IMR-90 (cell line): ENCODE measurements at regions not wholly inside any gene's neighbourhood (a gene's known extent, or its start where the extent isn't known, plus 50 kb on each side); places are given as distances from the start of the nearest gene placed in this dataset.

Source experiments
- ATAC-seq: fragments of 200-7000 bp; cut with Tn5 transposase; 2 replicates; pipeline ENCODE4 v1.9.1; 2020; ENCODE audit warnings: low read depth, mild to moderate bottlenecking, moderate library complexity
- BruUV-seq: library from RNA; stranded (reverse); fragments of 400-500 nt; replicated peaks from 2 replicates; lab custom pipeline; 2021; lab: Mats Ljungman, UMichigan
- CTCF ChIA-PET: fragments of 300-600 bp; formaldehyde crosslinking; extraction: SDS; loops from one replicate; lab custom pipeline; 2021; ENCODE audit warnings: antibody characterized with exemption; lab: Yijun Ruan, JAX
- POLR2A ChIA-PET: fragments of 300-600 bp; sonication (Branson Sonifier 250); formaldehyde crosslinking; loops from one replicate; lab custom pipeline; 2022; ENCODE audit warnings: antibody characterized with exemption; ENCODE audit not compliant: unreplicated experiment; lab: Charles Lee
- DNase-seq: peaks from one replicate; pipeline ENCODE4 v3.0.0; 2013
- H2AFZ ChIP-seq: replicated peaks from 2 replicates; pipeline ENCODE3; 2013; ENCODE audit warnings: low read length, mild to moderate bottlenecking; ENCODE audit not compliant: poor library complexity
- H2AK5ac ChIP-seq: 2 replicates; pipeline ENCODE4 v1.6.1; 2013; ENCODE audit warnings: low read depth, low read length, inconsistent platforms
- H2AK9ac ChIP-seq: replicated peaks from 2 replicates; pipeline ENCODE3; 2013; ENCODE audit warnings: mild to moderate bottlenecking, low read depth, low read length, moderate library complexity; ENCODE audit not compliant: poor library complexity
- H2BK120ac ChIP-seq: 2 replicates; pipeline ENCODE4 v1.6.1; 2013; ENCODE audit warnings: low read depth, low read length, inconsistent platforms
- H2BK15ac ChIP-seq: 3 replicates; pipeline ENCODE4 v1.6.1; 2013; ENCODE audit warnings: low read depth, low read length, inconsistent platforms
- H2BK20ac ChIP-seq: 2 replicates; pipeline ENCODE4 v1.6.1; 2013; ENCODE audit warnings: low read depth, mild to moderate bottlenecking, inconsistent platforms, low read length, moderate library complexity
- H2BK5ac ChIP-seq: 2 replicates; pipeline ENCODE4 v1.6.1; 2013; ENCODE audit warnings: mild to moderate bottlenecking, low read depth, low read length, inconsistent platforms; ENCODE audit not compliant: poor library complexity, severe bottlenecking
- H3K14ac ChIP-seq: replicated peaks from 2 replicates; pipeline ENCODE4 v1.6.1; 2013; ENCODE audit warnings: low read depth, low read length, inconsistent platforms
- H3K18ac ChIP-seq: 2 replicates; pipeline ENCODE4 v1.6.1; 2013; ENCODE audit warnings: low read depth, low read length, control low read depth
- H3K23ac ChIP-seq: 2 replicates; pipeline ENCODE4 v1.6.1; 2013; ENCODE audit warnings: low read depth, low read length, inconsistent platforms
- H3K27ac ChIP-seq: 2 replicates; pipeline ENCODE4 v1.5.1; 2013; ENCODE audit warnings: mild to moderate bottlenecking, control low read depth, low read length; ENCODE audit not compliant: insufficient read depth
- H3K27me3 ChIP-seq: 2 replicates; pipeline ENCODE4 v1.6.1; 2013; ENCODE audit warnings: low read length; ENCODE audit not compliant: control insufficient read depth, insufficient read depth
- H3K36me3 ChIP-seq: 2 replicates; pipeline ENCODE4 v1.6.1; 2013; ENCODE audit warnings: low read length, mixed read lengths; ENCODE audit not compliant: control insufficient read depth, insufficient read depth
- H3K4ac ChIP-seq: 2 replicates; pipeline ENCODE4 v1.6.1; 2013; ENCODE audit warnings: low read depth, low read length, inconsistent platforms
- H3K4me1 ChIP-seq: 2 replicates; pipeline ENCODE4 v1.6.1; 2013; ENCODE audit warnings: low read length, mixed read lengths; ENCODE audit not compliant: control insufficient read depth, insufficient read depth
- H3K4me2 ChIP-seq: 2 replicates; pipeline ENCODE4 v1.6.1; 2013; ENCODE audit warnings: low read depth, mild to moderate bottlenecking, control low read depth, low read length, moderate library complexity
- H3K4me3 ChIP-seq: 2 replicates; pipeline ENCODE4 v1.5.1; 2013; ENCODE audit warnings: low read depth, mild to moderate bottlenecking, control low read depth, low read length, moderate library complexity; ENCODE audit not compliant: insufficient read depth
- H3K56ac ChIP-seq: 2 replicates; pipeline ENCODE4 v1.6.1; 2013; ENCODE audit warnings: low read length, inconsistent platforms; ENCODE audit not compliant: insufficient read depth; ENCODE audit errors: extremely low read depth
- H3K79me1 ChIP-seq, 2 experiments: 2 replicates each; pipeline ENCODE4 v1.6.1; 2013; ENCODE audit warnings: low read length in 2 of 2, inconsistent platforms in 1 of 2, low read depth in 1 of 2
- H3K9ac ChIP-seq: 2 replicates; pipeline ENCODE4 v1.6.1; 2013; ENCODE audit warnings: low read depth, low read length, control low read depth
- H3K9me1 ChIP-seq: 2 replicates; pipeline ENCODE4 v1.6.1; 2013; ENCODE audit warnings: low read length, inconsistent platforms; ENCODE audit not compliant: insufficient read depth
- H3K9me3 ChIP-seq: 2 replicates; pipeline ENCODE4 v1.6.1; 2013; ENCODE audit warnings: low read length; ENCODE audit not compliant: control insufficient read depth, insufficient read depth
- H4K20me1 ChIP-seq: 2 replicates; pipeline ENCODE4 v1.6.1; 2013; ENCODE audit warnings: low read length, inconsistent platforms; ENCODE audit not compliant: insufficient read depth
- H4K5ac ChIP-seq: 2 replicates; pipeline ENCODE4 v1.6.1; 2013; ENCODE audit warnings: mild to moderate bottlenecking, low read depth, low read length, control low read depth
- H4K8ac ChIP-seq, 2 experiments: 2 replicates each; pipeline ENCODE4 v1.6.1; 2013; ENCODE audit warnings: low read depth in 2 of 2, low read length in 2 of 2, control low read depth in 1 of 2, inconsistent platforms in 1 of 2
- H4K91ac ChIP-seq: 2 replicates; pipeline ENCODE4 v1.6.1; 2013; ENCODE audit warnings: low read depth, low read length, inconsistent platforms; ENCODE audit not compliant: insufficient read depth
- BHLHE40 ChIP-seq: fragments of 150-350 bp; IDR thresholded peaks from 2 replicates; pipeline ENCODE4 v1.6.1; 2016; ENCODE audit warnings: mild to moderate bottlenecking, low read depth, low read length
- CTCF ChIP-seq: conservative IDR thresholded peaks from 2 replicates; pipeline ENCODE4 v1.5.1; 2012; ENCODE audit warnings: mild to moderate bottlenecking, low read depth, low read length, improper control_type of control experiment
- ELK1 ChIP-seq: fragments of 150-350 bp; IDR thresholded peaks from 2 replicates; pipeline ENCODE4 v1.6.1; 2016; ENCODE audit warnings: low read depth, mild to moderate bottlenecking, low read length, moderate library complexity, borderline replicate concordance
- FOS ChIP-seq: fragments of 150-350 bp; IDR thresholded peaks from 2 replicates; pipeline ENCODE4 v1.6.1; 2016; ENCODE audit warnings: low read depth, low read length
- MAZ ChIP-seq: IDR thresholded peaks from 2 replicates; pipeline ENCODE4 v1.6.1; 2012; ENCODE audit warnings: low read depth, mild to moderate bottlenecking, low read length, improper control_type of control experiment, moderate library complexity, borderline replicate concordance
- MXI1 ChIP-seq: IDR thresholded peaks from 2 replicates; pipeline ENCODE4 v1.6.1; 2012; ENCODE audit warnings: low read depth, mild to moderate bottlenecking, low read length, moderate library complexity, borderline replicate concordance
- RCOR1 ChIP-seq: IDR thresholded peaks from 2 replicates; pipeline ENCODE4 v1.6.1; 2012; ENCODE audit warnings: mild to moderate bottlenecking, low read length, improper control_type of control experiment; ENCODE audit not compliant: insufficient replicate concordance
- SMC3 ChIP-seq: fragments of 150-350 bp; IDR thresholded peaks from 2 replicates; pipeline ENCODE4 v1.6.1; 2016; ENCODE audit warnings: low read depth, mild to moderate bottlenecking, antibody characterized with exemption, low read length, moderate library complexity
- WGBS, 2 experiments: methylation state at CpG; one replicate each; pipeline versions ENCODE4 v1.1.5 to v1.1.7; 2013; ENCODE audit warnings: missing lambda C conversion rate in 2 of 2; ENCODE audit not compliant: insufficient read length in 1 of 2; ENCODE audit errors: extremely low coverage in 2 of 2; 5-methylcytosine and 5-hydroxymethylcytosine counted together
- dilution Hi-C: fragments of 300-500 bp; cut with HindIII; formaldehyde crosslinking; loops from one replicate; pipeline ENCODE4 v1.14.3; 2018; ENCODE audit warnings: low sequenced_read_pairs; ENCODE audit not compliant: unreplicated experiment
- in situ Hi-C: fragments of 300-500 bp; cut with MboI; formaldehyde crosslinking; loops from 3 replicates; pipeline ENCODE4 v1.14.3; 2019; ENCODE audit warnings: low sequenced_read_pairs, inconsistent platforms, mixed read lengths
- intact Hi-C: fragments of 100-400 bp; cut with micrococcal nuclease; formaldehyde crosslinking; loops from 2 replicates; pipeline ENCODE4 v1.10.0; 2022

- Histone ChIP-seq H3K56ac (no peak overlapping the region), H3K4ac (no peak overlapping the region), H2AK5ac (no peak overlapping the region), H3K36me3 (no peaks in the 10 kb centered on the region), H3K9me3 (no peaks in the 10 kb centered on the region), H4K5ac (no peak overlapping the region), H3K23ac (no peak overlapping the region), H2BK20ac (no peak overlapping the region), H3K9me1 (no peaks in the 10 kb centered on the region), H3K18ac (no peak overlapping the region), H4K91ac (no peak overlapping the region), H4K8ac (no peak overlapping the region), H4K20me1 (no peaks in the 10 kb centered on the region), H2AFZ (no peak overlapping the region), H3K27ac (no peak overlapping the region), H3K79me1 (no peaks in the 10 kb centered on the region), H3K4me2 (no peak overlapping the region), H2BK15ac (no peak overlapping the region), H3K9ac (no peak overlapping the region), H3K27me3 (peaks cover 19% of the 10 kb centered on the region), H3K4me3 (no peak overlapping the region), H2AK9ac (no peak overlapping the region), H2BK120ac (no peak overlapping the region), H2BK5ac (no peak overlapping the region), H3K14ac (no peak overlapping the region), H3K4me1 (peaks cover 4% of the 10 kb centered on the region)
- ChIA-PET POLR2A (no interaction called here), CTCF (no interaction called here)
- BruUV-seq = no TSS peak
- intact Hi-C loops = no loop called here
- in situ Hi-C loops = no loop called here
- 60% methylated on average over 1 of the region's 3 CpGs; no CpG with 5 or more reads in 1 of the 2 experiments for WGBS, 2 experiments
- DNase-seq (no peak), ATAC-seq (no peak)
- TF ChIP-seq FOS (no peak), MAZ (no peak), MXI1 (no peak), ELK1 (no peak), SMC3 (no peak), RCOR1 (no peak), BHLHE40 (no peak), CTCF (no peak)
- dilution Hi-C loops = no loop called here
These were observed 211.9 kb downstream of the CXCL12 start for GRCh38 chr10:44172883-44173607.
